NCI-H2196 treated with DMSO at 0.1 percent for 48 hours (cell line): ENCODE measurements at regions not wholly inside any gene's neighbourhood (a gene's known extent, or its start where the extent isn't known, plus 50 kb on each side); places are given as distances from the start of the nearest gene placed in this dataset.

Source experiments
- DNase-seq: peaks from one replicate; lab custom pipeline; 2025; ENCODE audit not compliant: unreplicated experiment; lab: John Stamatoyannopoulos, UW

GRCh38 chr5:129821477-129822131 lies 73.7 kb downstream of the MINAR2 start:
- DNase-seq = no peak

GRCh38 chr5:129830288-129830687 lies 74.0 kb upstream of the CHSY3 start:
- DNase-seq = no peak

GRCh38 chr5:129836321-129836720 lies 67.9 kb upstream of the CHSY3 start:
- DNase-seq = no peak

GRCh38 chr5:129844764-129845163 lies 59.5 kb upstream of the CHSY3 start:
- no peak for DNase-seq

- peak; percentile 5 for DNase-seq
These were observed 51.4 kb upstream of the CHSY3 start for GRCh38 chr5:129852747-129853352.

- DNase-seq = no peak
These were observed 50.7 kb upstream of the CHSY3 start for GRCh38 chr5:129853588-129853987.
